OCI-LY3 (cell line): ENCODE measurements at regions not wholly inside any gene's neighbourhood (a gene's known extent, or its start where the extent isn't known, plus 50 kb on each side); places are given as distances from the start of the nearest gene placed in this dataset.

Experiments used
- H2AFZ ChIP-seq: fragments of 200-600, 300-600 bp; shearing (Covaris generic); 2 replicates; pipeline ENCODE4 v1.6.0; 2014; ENCODE audit warnings: antibody characterized with exemption, low read depth, low read length
- H3K27ac ChIP-seq: fragments of 200-600, 300-600 bp; sonication (generic); 2 replicates; pipeline ENCODE4 v1.5.1; 2014; ENCODE audit warnings: mild to moderate bottlenecking, low read length, moderate library complexity, mixed read lengths
- H3K27me3 ChIP-seq: fragments of 200-600, 300-600 bp; sonication (generic); 2 replicates; pipeline ENCODE4 v1.6.1; 2014; ENCODE audit warnings: low read depth, low read length, mixed read lengths
- H3K36me3 ChIP-seq: fragments of 200-600, 300-600 bp; sonication (generic); replicated peaks from 2 replicates; pipeline ENCODE3; 2014; ENCODE audit warnings: low read depth, low read length, mixed read lengths
- H3K4me1 ChIP-seq: fragments of 300-600, 200-600 bp; sonication (generic); 2 replicates; pipeline ENCODE4 v1.6.1; 2014; ENCODE audit warnings: low read length, mixed read lengths
- H3K4me2 ChIP-seq: fragments of 200-600, 300-600 bp; sonication (generic); 2 replicates; pipeline ENCODE4 v1.6.1; 2014; ENCODE audit warnings: low read length, mixed read lengths
- H3K4me3 ChIP-seq: fragments of 300-600, 200-600 bp; sonication (generic); 2 replicates; pipeline ENCODE4 v1.5.1; 2014; ENCODE audit warnings: antibody characterized with exemption, mild to moderate bottlenecking, low read length, moderate library complexity
- H3K79me2 ChIP-seq: fragments of 300-600, 200-600 bp; shearing (Covaris generic); 2 replicates; pipeline ENCODE4 v1.6.1; 2014; ENCODE audit warnings: mild to moderate bottlenecking, low read length, mixed read lengths
- H3K9ac ChIP-seq: fragments of 300-600, 200-600 bp; shearing (Covaris generic); 2 replicates; pipeline ENCODE4 v1.6.0; 2014; ENCODE audit warnings: mild to moderate bottlenecking, low read length, moderate library complexity
- H3K9me3 ChIP-seq: fragments of 200-600, 300-600 bp; shearing (Covaris generic); 2 replicates; pipeline ENCODE4 v1.6.1; 2014; ENCODE audit warnings: low read length, mixed read lengths; ENCODE audit not compliant: insufficient read depth
- H4K20me1 ChIP-seq: fragments of 200-600, 300-600 bp; sonication (generic); 2 replicates; pipeline ENCODE4 v1.6.1; 2016; ENCODE audit warnings: low read length, mixed read lengths; ENCODE audit not compliant: insufficient read depth
- EZH2phosphoT487 ChIP-seq: fragments of 200-600 bp; shearing (Covaris generic); IDR thresholded peaks from 2 replicates; pipeline ENCODE4 v1.6.1; 2018; ENCODE audit warnings: antibody characterized with exemption, mixed run types, low read depth
- TF ChIP-seq, protein P1 (sequence below): fragments of 200-600, 300-600 bp; sonication (generic); IDR thresholded peaks from 2 replicates; pipeline ENCODE4 v1.5.1; 2014; ENCODE audit warnings: antibody characterized with exemption, low read length, low read depth

DNA sequence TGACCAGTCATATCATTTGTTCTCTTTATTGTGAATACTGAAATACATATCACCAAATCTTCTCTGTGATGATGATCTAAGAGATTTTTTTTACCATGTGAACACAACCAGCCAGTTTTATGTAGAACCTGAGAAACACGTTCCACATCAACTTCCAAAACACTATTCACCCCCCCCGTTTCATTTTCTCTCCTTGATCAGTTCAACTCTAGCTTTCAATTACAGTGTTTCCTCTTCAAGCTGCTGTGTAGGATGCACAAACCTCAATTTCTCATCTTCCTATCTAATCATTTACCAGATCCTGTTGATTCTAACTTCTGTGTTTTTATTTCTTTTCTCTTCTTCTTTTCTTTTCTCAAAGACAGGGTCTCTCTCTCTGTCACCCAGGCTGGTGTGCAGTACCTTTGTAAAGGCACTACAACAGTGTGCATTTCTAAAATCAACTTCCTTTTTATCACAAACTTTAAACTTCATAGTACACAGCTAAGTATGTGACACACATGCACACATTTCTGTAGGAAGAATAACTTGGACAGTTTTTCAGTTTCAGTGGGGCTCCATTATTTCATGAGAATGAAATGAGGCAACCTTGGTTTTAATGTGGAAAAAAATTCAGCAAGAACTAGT lies 149.9 kb upstream of the FBXO33 start:
- Histone ChIP-seq H3K4me3 (no peak overlapping the region), H3K27ac (no peak overlapping the region), H3K27me3 (peaks cover 23% of the 10 kb centered on the region), H3K79me2 (no peaks in the 10 kb centered on the region), H2AFZ (no peak overlapping the region), H3K4me2 (peak overlapping the region; percentile 31), H3K9me3 (no peaks in the 10 kb centered on the region), H3K4me1 (peaks cover 6% of the 10 kb centered on the region; the same call in 1 of the 2 replicates), H3K9ac (no peak overlapping the region), H3K36me3 (no peaks in the 10 kb centered on the region), H4K20me1 (no peaks in the 10 kb centered on the region)
- TF ChIP-seq EZH2phosphoT487, result no peak
- TF ChIP-seq, protein P1, sequence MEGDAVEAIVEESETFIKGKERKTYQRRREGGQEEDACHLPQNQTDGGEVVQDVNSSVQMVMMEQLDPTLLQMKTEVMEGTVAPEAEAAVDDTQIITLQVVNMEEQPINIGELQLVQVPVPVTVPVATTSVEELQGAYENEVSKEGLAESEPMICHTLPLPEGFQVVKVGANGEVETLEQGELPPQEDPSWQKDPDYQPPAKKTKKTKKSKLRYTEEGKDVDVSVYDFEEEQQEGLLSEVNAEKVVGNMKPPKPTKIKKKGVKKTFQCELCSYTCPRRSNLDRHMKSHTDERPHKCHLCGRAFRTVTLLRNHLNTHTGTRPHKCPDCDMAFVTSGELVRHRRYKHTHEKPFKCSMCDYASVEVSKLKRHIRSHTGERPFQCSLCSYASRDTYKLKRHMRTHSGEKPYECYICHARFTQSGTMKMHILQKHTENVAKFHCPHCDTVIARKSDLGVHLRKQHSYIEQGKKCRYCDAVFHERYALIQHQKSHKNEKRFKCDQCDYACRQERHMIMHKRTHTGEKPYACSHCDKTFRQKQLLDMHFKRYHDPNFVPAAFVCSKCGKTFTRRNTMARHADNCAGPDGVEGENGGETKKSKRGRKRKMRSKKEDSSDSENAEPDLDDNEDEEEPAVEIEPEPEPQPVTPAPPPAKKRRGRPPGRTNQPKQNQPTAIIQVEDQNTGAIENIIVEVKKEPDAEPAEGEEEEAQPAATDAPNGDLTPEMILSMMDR, result no peak

DNA sequence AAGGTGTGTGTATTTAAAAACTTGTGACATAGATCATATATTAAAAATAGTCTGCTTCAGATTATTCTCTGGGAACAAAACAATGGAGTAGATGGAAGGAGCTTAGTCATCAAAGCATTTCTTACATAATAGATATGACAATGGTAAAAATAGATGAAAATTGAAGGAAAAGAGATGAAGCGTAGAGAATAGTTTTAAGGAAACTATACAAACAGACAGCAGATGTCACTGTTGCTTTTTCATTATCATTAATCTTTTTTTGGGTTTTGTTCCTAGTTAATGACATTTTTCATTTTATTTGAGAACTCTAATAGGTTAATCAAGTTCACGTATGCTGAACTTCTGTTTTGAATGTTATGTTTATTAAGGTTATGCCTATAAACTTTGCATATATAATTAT lies 149.2 kb upstream of the FBXO33 start:
- no peaks in the 10 kb centered on the region for H3K9me3 ChIP-seq
- no peak overlapping the region for H2AFZ ChIP-seq
- no peak overlapping the region for H3K9ac ChIP-seq
- peaks cover 23% of the 10 kb centered on the region for H3K27me3 ChIP-seq
- H3K79me2 ChIP-seq, result no peaks in the 10 kb centered on the region
- H3K27ac ChIP-seq, result no peak overlapping the region
- TF ChIP-seq EZH2phosphoT487, result no peak
- TF ChIP-seq, protein P1, result peak; percentile 58
- no peak overlapping the region for H3K4me2 ChIP-seq
- H3K36me3 ChIP-seq, result no peaks in the 10 kb centered on the region
- peaks cover 6% of the 10 kb centered on the region; the same call in 1 of the 2 replicates for H3K4me1 ChIP-seq
- H3K4me3 ChIP-seq, result no peak overlapping the region
- H4K20me1 ChIP-seq, result no peaks in the 10 kb centered on the region

DNA sequence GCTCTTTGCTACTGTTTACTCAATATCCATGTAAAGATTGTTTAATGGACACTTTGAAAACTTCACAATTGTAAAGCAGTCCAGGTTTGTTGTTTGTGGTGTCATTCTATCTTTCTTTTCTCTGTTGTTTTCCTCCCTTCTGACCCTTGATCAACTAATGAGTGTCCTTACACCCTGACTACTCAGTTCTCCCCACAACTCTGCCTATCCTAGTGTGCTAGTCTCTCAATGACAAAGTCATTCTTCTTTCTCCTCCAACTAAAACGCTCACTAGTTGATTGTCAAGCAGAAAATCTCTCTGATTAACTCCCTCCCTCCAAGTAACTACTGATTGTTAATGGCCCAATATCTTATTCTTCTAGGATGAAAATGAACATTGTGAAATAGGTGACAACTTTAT lies 148.5 kb upstream of the FBXO33 start:
- no peak overlapping the region for H3K27ac ChIP-seq
- H2AFZ ChIP-seq, result no peak overlapping the region
- peaks cover under 1% of the 10 kb centered on the region; the same call in 1 of the 2 replicates for H3K9me3 ChIP-seq
- H3K27me3 ChIP-seq, result peaks cover 23% of the 10 kb centered on the region
- TF ChIP-seq, protein P1, result no peak
- TF ChIP-seq EZH2phosphoT487, result no peak
- peaks cover 6% of the 10 kb centered on the region; the same call in 1 of the 2 replicates for H3K4me1 ChIP-seq
- no peaks in the 10 kb centered on the region for H3K36me3 ChIP-seq
- no peak overlapping the region for H3K4me2 ChIP-seq
- H3K79me2 ChIP-seq, result no peaks in the 10 kb centered on the region
- no peak overlapping the region for H3K4me3 ChIP-seq
- no peak overlapping the region for H3K9ac ChIP-seq
- no peaks in the 10 kb centered on the region for H4K20me1 ChIP-seq

DNA sequence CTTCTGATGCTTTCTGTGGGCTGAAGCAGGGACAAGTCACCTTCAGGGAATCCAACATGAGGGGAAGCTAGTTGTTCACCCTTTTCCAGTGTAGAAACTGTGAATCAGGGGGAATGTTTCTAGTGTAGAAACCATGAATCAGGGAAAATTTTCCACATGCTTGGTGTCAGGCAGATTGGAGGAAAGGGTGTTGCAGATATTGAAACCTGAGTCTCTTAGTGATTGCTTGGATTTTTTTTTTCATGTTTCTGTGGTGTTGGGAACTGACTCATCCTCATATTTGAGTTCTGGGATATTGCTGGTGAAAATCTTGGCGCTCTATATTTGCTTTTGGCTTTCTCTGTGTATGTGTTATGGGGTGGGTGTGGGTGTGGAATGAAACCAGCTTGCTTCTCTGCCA lies 144.5 kb upstream of the FBXO33 start:
- Histone ChIP-seq H3K4me3 (no peak overlapping the region), H2AFZ (no peak overlapping the region), H4K20me1 (no peaks in the 10 kb centered on the region), H3K9me3 (peaks cover 7% of the 10 kb centered on the region; the same call in 1 of the 2 replicates), H3K27me3 (peaks cover 29% of the 10 kb centered on the region), H3K79me2 (no peaks in the 10 kb centered on the region), H3K27ac (no peak overlapping the region), H3K36me3 (no peaks in the 10 kb centered on the region), H3K4me1 (no peaks in the 10 kb centered on the region), H3K9ac (no peak overlapping the region), H3K4me2 (no peak overlapping the region)
- TF ChIP-seq, protein P1, result no peak
